Stimulated activated CD4-positive, alpha-beta T cell treated with anti-CD3 and anti-CD28 coated beads, Interleukin-1b, Interleukin-23, amount 100 ng/mL, for 1 hour (primary cell): ENCODE measurements at regions not wholly inside any gene's neighbourhood (a gene's known extent, or its start where the extent isn't known, plus 50 kb on each side); places are given as distances from the start of the nearest gene placed in this dataset.
"Not testable (repeated sequence)": the region's sequence is repeated elsewhere in the genome, so short reads cannot be mapped to it uniquely, and the experiment has no call there.

Experiments
- DNase-seq, 2 donors: peaks; one replicate each; pipeline ENCODE4 v3.0.0-alpha.2; 2020; ENCODE audit warnings: low read depth in 2 of 2

DNA sequence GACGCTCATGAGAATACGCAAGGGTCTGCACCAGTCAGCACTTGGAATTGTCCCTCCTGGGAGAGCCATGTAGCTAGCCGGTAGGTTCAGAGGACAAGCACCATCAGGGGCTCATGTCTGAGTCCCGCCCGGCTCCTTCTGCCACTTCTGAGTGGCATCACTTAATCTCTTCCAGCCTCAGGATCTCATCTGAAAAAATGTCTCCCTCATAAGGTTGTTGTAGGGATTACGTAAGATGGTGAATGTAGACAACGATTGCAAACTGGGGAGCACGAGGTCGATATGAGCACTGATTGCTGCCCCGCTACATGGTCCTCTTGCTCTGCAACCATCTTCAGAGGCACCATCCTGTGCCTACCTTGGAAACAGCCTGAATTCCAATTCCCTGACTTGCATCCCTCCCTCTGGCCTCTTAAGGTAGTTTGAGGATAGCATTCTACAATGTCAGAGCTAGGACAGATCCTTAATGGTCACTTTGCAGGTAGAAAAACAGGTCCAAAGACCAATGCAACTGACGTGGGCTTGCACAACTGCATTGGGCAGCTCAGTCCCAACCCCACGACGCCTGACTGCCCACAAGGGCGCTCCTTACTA lies 115.8 kb upstream of the TMEM45B start:
- no peak for DNase-seq

DNA sequence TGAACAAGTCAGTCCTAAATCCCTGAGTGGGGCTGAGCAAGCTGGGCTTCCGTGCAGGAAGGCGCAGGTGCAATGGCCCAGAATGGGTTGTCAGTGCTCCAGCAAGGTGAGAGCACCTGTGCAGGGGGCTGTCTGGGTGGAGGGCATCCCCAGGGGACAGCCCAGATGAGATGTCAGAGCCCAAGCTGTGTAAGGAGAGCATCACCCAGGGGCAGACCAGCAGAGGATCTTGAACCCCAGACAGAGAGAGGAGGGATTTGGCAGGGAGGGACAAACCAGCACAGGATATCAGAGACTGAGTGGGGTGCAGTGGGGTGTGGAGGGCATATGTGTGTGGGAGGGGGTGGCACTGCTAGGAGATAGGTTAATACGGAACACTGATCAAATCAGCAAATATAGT lies 114.9 kb upstream of the TMEM45B start:
- no peak for DNase-seq

GRCh38 chr11:129701706-129702105 lies 113.9 kb upstream of the TMEM45B start:
- DNase-seq, result no peak

GRCh38 chr11:129702410-129703398 lies 112.9 kb upstream of the TMEM45B start:
- no peak for DNase-seq

DNA sequence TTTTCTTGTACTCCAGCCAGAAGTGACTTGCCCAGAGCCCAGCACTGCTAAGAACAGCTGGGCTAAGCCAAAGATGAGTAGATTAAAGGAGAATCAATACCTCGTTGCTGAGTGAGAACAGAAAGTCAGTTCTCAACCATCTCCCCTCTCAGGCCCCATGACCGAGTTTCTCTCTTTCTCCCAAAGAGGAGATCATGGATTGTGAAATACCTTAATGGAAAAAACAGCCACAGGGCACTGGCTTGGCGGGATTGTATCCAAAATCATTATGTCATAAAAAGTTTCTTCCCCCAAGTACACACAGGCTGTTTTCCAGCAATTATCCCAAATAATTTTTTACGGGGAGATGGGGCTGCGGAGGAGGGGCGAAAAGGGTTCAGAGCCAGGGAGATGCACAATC lies 111.8 kb upstream of the TMEM45B start:
- DNase-seq, result no peak

DNA sequence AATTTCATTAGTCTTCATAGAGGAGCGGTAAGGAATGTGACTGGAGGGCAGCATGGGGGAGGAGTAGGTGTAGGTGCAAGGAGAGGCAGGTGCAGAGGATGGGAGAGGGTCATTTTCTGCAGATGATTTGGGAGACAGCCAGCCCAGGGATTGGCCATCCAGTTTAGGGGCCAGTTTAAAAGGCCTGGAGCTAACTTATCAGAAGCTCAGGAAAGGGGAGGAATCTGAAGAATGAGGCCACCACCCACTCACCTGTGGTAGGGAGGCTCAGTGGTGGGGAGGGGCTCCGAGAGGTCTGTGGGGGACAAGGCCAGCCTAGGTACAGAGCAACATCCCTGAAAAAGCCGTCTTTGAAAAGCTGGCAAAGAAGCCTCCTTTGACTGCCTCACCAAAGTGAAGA lies 110.8 kb upstream of the TMEM45B start:
- DNase-seq, result no peak

DNA sequence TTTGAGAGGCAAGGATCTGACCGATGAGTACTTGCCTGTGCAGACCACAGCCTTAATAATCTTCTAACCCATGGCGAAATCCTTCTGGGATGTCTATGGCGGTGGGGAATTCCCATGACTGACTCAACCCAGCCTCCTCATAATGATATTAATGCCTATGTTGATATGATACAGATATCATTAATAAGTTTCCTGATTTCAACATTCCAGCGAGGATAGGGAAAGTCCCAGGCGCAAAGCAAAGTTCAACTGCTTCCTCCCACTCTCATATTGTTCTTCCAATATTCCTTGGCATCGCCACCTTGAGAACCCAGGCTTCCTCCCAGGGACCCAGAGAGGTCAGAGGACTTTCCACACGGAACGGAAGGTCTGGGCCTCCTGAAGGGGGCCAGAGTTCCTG lies 110.3 kb upstream of the TMEM45B start:
- DNase-seq, result no peak

DNA sequence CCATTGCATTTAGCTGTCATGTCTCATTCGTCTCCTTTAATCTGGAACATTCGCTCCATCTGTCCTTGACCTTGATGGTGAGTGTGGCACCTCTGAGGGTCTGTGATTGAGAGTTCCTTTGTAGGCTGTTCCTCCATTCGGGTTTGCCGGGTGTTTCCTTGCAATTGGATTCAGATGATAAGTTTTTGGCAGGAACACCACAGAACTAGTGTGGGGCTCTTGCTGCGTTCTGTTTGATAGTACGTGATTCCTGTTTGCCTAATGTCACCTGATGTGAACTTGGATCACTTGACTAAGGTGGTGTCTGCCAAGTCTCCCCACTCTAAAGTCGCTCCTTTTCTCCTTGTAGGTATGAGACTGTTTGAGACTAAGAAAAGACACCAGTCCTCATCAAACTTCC lies 109.7 kb upstream of the TMEM45B start:
- DNase-seq, result no peak

GRCh38 chr11:129709801-129710398 lies 105.7 kb upstream of the TMEM45B start:
- no peak for DNase-seq

DNA sequence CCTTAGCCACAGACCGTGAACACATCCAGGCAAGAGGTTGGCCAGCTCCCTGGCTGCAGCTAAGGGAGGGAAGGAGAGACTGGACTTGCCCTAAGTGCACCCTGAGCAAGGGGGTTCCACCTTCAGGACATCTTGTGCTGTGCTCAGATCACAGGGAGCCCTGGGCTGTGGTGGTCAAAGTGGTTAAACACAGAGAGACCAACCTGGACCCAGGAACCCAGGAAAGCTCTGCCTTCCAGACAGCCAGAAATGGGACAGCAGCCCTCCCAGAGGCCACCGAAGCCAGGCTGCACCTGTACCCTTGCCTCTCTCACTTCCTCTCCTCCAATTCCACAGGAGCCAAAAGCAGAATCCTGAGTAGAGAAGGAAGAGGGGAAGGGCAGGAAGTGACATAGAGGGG lies 105.2 kb upstream of the TMEM45B start:
- no peak for DNase-seq

GRCh38 chr11:129711760-129712159 lies 103.9 kb upstream of the TMEM45B start:
- no peak for DNase-seq

DNA sequence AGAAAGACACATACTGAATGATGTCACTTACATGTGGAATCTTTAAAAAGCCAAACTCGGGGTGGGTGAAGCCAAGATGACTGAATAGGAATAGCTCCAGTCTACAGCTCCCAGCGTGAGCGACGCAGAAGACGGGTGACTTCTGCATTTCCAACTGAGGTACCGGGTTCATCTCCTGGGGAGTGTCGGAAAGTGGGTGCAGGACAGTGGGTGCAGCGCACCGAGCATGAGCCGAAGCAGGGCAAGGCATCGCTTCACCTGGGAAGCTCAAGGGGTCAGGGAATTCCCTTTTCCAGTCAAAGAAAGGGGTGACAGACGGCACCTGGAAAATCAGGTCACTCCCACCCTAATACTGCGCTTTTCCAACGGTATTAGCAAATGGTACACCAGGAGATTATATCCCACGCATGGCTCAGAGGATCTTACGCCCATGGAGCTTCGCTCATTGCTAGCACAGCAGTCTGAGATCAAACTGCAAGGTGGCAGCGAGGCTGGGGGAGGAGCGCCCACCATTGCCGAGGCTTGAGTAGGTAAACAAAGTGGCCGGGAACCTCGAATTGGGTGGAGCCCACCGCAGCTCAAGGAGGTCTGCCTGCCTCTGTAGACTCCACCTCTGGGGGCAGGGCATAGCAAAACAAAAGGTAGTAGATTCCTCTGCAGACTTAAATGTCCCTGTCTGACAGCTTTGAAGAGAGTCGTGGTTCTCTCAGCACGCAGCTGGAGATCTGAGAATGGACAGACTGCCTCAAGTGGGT lies 103.0 kb upstream of the TMEM45B start:
- DNase-seq, result not testable (repeated sequence)

- DNase-seq, result no peak
Measured at GRCh38 chr11:129719037-129719436, 96.6 kb upstream of the TMEM45B start.

- no peak for DNase-seq
Measured at GRCh38 chr11:129720156-129720555, 95.5 kb upstream of the TMEM45B start.

DNA sequence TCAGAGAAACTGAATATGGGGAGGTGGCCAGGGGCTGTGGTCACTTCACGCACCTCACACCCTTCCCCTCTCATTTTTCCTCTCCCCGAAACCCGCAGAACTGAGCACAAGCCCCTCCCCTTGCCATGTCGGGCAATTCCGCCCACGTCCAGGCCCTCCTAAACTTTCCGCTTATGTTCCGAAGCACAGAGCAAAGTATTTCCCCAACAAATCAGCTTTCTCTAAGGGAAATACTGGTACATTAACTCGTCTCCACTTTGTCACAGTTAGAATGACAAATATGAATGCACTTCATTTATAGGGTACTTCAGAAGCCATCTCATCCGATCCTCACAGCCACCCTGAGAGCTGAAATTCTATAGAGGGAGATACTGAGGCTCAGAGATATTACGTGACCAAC lies 94.7 kb upstream of the TMEM45B start:
- DNase-seq, result no peak

- no peak for DNase-seq
Measured at GRCh38 chr11:129721685-129722084, 94.0 kb upstream of the TMEM45B start.

GRCh38 chr11:129722529-129722928 lies 93.1 kb upstream of the TMEM45B start:
- no peak for DNase-seq

DNA sequence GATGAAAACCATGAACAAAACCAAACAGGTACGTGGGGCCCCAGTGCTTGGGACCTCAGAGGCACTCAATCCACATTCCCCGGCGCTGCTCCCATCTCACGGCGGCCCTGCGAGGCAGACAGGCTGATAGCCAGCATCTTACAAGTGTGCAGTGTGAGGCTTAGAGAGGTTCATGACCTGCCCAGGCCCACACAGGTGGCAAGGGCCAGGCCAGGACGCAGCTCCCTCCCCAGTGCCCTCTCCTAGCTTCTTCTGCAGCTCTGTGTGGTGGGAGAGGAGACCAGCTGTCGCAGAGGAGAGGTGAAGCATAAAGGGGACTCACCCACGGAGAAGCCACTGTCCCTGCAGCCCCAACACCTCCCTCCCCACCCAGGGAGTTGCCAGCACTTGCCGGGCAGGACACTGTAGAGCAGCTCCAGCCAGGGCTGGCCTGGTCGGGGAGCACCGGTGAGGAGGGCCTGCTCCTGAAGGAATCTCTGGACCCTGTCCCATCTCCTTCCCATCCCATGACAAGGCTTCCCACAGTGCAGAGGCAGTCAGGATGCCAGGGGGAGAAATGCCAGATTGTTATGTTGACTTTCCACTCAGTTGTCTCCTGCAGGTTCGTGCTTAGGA lies 92.4 kb upstream of the TMEM45B start:
- DNase-seq, result no peak

DNA sequence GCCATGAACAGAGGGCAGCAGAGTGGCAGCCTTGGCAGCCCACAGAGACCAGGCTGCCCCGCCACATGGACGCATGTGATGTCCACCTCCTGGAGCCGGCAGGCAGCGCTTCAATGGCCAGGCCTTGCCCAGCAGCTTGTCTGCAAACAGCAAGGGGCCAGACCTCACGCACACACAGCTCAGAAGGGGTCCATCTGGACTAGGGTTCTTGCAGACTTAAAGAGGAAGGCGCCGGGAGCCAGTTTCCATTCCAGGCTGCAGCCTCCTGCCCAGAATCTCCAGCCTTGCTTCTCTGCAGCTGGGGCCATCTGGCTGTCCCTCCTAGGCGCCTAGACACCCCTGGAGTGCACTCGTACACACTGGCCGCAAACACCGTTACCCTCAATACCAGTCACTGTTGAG lies 91.9 kb upstream of the TMEM45B start:
- no peak for DNase-seq

DNA sequence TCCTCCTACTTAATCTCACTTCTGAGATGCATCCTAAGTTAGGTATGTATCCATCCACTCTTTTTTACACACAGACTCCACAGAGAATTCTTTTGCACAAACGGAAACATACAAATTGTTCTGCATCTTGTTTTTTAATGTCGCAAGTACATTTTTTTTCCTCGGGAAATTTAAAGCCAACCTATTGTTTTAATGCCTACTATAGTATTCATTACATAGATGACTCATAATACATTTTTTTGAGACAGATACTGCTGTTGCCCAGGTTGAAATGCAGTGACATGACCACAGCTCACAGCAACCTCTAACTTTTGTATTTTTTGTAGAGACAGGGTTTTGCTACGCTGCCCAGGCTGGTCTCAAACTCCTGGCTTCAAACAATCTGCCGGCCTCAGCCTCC lies 90.8 kb upstream of the TMEM45B start:
- no peak for DNase-seq

- no peak for DNase-seq
Measured at GRCh38 chr11:129726179-129726578, 89.5 kb upstream of the TMEM45B start.

GRCh38 chr11:129728581-129728980 lies 87.1 kb upstream of the TMEM45B start:
- DNase-seq, result no peak
